Fibroblast of gingiva (primary cell): ENCODE measurements at regions not wholly inside any gene's neighbourhood (a gene's known extent, or its start where the extent isn't known, plus 50 kb on each side); places are given as distances from the start of the nearest gene placed in this dataset.

Experiments
- DNase-seq: peaks from one replicate; pipeline ENCODE4 v3.0.0-alpha.2; 2011; ENCODE audit warnings: low read depth

DNA sequence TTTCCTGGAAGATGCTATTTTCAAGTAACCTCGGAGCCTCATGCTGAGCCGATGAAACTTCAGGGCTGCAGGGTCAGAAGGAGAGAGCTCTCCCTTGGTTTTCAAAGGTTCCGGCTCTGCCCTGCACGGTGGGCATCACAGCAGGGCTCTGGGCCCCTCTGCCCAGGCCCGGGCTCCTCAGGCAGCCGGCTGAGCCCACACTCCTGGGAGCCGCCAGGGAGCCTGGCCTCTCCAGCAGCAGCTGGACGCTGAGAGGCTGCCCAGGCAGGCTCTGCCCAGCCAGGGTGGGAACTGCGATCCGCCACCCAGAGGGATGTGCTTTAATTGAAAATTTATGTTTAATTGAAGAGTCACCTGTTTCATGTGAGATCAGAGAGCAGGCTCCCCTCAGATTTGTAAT is 97.5 kb upstream of the MGMT start:
- no peak for DNase-seq

DNA sequence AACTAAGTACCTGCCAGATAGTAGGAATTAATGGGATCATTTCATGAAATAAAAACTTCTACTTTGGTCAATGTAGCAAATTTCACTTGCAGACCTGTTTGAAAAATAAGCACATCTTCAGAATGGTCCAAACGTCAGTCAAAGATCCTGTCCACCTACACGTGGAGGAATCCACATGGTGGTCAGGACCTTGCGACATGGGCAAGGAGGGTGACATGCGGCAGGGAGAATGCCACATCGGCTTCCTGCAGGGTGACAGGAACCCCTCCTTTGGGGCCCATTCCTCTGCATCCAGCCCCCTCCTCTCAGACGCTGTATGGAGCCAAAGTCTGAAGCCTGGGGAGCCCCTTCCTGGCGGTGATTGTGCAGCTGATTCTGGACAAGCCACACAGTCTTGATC is 95.5 kb upstream of the MGMT start:
- DNase-seq = no peak

DNA sequence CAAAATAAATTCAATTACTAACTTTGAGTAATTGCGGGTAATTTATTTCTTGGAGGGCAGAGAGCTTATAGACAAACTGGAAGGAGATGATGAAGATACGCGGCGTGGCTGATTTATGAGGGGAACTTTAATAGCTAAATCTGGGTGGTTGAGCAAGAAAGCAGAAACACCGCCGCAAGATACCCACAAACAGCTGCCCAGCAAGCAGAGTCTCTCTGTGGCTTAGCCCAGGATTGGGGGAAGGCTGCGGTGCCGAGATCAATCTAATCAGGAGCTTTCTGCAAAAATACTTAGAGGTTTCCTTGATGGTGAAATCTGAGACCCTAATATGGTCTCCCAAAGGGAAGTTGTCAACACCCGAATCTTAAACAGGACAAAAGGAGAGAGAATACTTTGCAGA is 94.9 kb upstream of the MGMT start:
- no peak for DNase-seq

DNA sequence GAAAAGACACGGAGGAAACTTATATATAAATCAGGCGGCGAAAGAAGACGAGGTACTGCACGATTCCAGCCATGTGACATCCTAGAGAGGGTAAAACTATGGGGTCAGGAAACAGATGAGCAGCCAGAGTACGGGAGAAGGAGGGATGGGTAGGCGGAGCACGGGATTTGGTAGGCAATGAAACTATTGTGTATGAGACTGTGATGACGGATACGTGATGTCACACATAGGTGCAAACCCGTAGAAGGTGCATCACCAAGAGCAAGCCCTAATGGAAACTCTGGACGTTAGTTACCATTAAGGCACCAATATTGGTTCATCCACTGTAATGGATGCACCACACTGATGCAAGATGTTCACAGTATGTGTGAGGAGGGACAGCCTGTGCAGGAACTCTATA is 93.8 kb upstream of the MGMT start:
- no peak for DNase-seq

DNA sequence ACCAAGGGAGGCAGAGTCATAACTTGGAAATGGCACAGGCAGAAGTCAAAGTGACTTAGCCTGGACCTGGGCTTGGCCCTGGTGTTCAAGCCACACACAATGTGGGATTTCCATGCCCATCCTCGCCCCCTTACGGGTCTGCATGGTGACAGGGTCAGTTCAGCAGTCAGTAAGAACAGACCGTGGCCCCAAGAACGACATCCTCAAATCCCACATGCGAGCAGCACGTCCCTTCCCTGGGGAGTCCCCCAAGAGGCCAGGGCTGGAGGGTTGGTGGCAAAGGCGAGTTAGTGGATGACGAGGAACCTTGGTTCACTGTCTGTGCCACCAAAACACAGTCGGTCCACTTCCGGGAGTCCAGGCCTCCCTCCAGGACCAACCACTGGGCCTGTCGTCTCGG is 93.3 kb upstream of the MGMT start:
- DNase-seq = no peak

DNA sequence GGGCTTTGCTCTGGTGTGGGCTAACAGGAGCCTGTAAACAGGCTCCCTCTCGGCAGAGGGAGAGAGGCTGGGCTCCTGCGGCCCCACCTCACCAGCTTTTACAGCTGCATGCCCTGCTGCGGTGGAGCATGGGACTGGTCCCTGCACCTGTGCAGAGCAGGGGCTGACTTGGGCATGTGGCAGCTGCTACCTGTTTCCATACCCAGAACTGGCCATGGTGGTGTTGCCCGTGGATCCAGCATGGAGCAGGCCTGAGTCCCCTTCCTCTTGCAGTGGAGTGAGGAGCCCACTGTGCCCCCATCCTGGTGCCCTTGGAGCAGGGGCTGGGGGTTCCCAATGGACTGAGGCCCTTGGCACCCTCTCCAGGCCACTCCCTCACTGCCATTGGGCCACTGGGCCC is 91.9 kb upstream of the MGMT start:
- no peak for DNase-seq

DNA sequence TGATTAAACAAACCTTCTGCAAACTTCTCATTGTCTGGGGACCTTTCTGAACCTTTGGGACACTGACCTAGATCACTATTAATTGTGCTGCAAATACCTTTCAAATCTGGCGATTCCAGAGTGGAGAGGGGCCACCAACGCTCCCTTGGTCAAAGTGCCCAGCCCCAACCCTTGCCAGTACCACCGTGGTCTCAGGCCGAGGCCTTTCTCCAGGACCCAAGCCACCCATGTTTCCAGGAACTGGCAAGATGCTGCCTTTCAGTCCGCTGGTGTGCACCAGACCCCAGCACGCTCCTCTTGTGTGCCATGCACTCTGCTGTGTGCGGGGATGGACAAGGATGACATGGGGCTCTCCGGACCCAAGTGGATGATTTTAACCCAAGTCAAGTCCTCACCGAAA is 91.1 kb upstream of the MGMT start:
- DNase-seq = no peak

DNA sequence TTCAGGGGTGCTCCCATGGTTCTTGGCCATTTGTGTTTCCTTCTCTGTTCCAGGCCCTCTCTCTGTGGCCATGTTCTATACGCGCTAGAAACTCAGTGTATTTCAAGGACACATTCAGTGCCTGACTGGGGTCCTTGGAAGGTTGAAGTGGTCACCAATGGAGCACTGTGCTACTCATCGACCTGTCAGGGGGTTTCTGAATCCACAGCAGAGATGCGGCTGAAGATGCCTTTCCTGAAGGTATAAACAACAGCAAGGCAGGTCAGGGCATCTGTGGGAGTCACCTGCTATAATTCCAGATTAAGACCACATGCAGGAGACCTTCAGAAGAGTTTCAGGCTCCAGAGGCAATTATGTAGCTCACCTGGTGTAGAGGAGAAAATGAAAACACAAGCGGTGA is 86.8 kb upstream of the MGMT start:
- no peak for DNase-seq

DNA sequence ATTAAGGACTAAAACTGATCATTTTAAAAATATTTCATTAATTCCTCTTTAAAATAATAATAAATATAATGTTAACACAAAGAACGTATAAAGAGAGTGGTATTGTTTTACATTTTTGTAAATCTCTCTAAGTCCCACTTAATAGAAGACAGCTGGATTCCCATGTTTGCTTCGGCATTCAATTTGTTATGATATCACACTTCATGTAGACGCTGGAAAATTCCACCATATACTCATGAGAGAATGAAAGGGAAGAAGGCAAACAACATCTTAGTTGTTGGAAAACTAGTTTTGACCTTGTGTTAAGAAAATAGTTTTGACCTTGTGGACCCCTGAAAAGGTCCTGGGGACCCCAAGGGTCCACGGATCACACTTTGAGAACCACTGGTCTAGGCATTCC is 85.3 kb upstream of the MGMT start:
- DNase-seq = no peak

DNA sequence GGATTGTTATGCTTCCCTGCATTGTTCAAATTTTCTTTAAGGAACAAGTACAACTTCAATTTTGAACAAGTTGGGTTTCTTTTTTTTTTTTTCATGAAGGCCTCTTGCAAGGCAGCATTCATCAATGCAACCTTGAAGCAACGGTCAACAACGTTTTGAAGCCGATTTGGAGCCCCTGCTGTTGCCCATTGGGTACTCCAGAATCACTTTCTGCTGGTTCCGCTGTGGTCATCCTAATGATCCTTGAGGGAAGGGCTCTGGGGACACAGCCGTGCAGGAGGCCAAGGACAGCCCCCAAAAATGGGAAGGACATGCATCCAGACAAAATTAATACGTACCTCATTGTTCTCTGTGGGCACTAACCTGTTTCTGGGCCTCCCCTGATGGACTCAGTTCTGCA is 84.6 kb upstream of the MGMT start:
- DNase-seq = no peak

DNA sequence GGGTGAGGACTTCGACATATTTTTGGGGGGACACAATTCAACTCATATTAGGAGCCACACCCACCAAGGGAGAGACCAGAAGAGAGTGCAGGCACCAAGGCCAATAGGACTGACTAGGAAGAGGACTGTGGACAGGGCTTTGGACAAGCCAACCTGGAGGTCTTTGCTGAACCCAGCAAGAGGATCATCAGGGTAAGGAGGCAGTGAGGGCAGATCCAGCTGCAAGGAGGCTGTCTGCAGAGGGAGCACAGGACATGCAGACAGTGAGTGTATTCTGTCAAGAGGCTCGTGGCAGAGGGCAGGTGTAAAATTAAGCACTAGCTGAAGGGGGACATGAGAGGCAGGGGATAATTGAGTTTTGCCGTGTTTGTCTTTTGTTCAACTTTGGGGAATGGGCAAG is 83.4 kb upstream of the MGMT start:
- no peak for DNase-seq

DNA sequence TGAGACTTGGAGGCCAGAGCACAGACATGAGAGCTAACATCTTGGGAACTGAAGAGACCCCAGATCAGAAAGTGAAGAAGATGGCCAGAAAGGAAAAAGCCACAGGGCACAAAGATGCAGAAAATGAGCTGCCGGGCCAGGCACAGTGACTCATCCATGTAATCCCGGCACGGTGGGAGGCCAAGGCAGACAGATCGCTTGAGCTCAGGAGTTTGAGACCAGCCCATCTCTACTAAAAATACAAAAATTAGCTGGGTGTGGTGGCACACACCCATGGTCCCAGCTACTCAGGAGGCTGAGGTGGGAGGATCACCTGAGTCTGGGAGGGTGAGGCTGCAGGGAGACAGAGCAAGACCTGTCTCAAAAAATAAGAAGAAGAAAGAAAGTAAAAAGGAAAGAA is 81.4 kb upstream of the MGMT start:
- DNase-seq = no peak

DNA sequence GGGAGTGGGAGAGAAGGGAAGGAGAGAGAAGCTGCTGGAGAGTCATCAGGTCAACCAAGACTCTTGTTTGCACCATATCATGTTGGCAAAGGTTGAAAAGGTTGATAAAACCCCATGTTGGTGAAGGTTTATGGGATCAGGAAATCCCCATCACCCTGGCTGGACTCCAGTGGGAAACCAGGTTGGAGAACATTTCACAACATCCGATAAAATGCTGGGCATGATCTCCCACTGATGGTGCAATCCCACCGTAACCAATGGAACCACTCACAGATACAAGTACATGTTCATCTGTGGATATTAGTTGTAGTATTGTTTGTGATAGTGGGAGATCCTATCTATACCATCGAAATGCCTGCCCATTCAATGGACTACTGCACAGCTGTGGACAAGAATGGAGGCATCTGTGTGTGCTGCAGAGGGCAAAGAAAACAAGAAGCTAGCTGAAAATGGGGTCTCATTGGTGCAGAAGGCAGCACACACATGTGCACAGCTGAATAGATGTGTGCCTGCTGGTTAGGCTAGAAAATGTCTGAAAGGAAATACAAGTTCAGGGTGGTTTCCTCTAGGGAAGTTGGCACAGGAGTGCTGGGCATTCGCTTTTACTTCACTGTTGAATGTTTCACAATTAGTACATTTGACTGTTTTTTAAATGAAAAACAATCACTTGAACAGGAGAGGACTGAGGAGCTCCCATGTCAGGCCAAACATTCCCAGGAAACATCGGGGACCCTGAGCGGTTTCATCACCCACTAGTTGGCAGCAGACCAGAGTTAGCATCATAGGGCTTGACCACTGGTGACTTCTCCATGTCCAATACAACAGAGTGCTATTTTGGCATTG is 80.4 kb upstream of the MGMT start:
- DNase-seq = no peak

DNA sequence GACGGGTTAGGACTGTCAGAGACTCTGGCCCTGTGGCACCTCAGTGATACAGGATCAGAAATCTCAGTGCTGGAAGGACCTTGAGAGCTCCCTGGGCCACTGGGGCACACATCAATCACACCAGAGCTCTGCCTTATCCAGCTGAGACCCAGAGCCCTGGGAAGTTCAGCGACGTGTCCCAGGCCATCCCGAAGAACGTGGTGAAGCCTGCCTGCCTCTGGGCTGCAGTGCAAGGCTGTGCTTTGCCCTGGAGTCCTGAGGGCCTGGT is 79.8 kb upstream of the MGMT start:
- no peak for DNase-seq

DNA sequence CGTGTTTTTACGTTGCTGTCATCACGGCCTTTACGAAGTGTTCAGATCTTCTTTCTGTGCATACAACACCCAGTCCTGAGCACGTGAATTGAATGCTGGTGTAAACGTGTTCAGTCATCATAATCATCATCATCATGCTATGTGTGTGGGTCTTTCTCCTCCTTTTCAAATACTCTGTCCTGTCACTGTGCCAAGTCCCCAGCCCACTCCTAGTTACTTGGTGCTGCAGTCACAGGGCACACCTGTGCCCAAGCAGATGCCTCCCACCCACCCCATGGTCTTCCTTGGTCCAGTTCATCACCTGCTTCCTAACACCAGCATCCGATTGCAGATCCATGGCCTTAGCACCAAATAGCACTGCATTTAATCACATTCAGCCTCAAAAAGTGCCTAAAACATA is 78.6 kb upstream of the MGMT start:
- DNase-seq = no peak

DNA sequence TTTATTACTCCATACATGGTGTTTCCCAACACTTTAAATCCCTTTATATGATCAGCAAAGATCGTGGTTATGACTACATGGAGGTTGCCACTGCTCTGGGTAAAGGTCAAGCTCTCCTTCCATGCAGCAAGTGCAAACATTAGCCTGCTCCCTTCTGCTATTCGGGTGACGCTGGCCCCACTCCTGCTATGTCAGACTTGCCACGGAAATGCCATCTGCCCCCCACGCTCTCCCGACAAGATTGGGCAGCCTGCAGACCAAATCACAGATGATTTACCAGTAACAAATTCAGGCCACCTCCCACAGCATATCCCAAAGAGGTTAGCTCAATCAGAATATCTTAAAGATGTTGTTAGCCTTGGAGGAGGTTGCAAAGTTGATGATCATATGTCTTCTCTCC is 77.8 kb upstream of the MGMT start:
- no peak for DNase-seq

DNA sequence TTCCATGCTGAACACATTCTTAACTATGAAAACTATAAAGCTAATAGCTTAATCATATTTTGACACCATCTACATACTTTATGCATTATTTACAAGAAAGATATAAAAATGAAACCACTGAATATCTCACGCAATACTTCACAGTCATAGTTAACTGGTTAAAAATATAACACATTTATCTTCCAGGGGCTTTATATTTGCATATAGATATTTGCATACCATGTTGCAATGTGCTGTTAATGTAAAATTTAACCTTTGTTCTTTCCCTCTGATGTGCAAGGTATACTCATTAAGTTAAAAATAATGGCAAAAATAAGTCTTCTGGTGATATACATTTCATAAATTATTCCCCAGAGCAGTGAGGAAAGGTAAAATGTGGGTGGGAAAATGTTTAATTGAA is 76.9 kb upstream of the MGMT start:
- no peak for DNase-seq

DNA sequence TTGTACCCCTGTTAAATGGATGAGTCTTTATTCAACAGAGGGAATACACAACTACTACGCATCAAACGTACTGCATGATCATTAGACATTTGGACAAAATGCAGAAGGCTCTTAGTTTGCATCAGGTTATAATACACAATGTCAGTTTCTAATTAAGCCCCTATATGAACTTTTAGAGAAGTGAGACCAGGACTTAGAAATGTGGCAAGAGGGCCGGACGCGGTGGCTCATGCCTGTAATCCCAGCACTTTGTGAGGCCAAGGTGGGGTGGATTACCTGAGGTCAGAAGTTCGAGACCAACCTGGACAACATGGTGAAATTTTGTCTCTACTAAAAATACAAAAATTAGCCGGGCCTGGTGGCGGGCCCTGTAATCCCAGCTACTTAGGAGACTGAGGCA is 76.3 kb upstream of the MGMT start:
- no peak for DNase-seq

DNA sequence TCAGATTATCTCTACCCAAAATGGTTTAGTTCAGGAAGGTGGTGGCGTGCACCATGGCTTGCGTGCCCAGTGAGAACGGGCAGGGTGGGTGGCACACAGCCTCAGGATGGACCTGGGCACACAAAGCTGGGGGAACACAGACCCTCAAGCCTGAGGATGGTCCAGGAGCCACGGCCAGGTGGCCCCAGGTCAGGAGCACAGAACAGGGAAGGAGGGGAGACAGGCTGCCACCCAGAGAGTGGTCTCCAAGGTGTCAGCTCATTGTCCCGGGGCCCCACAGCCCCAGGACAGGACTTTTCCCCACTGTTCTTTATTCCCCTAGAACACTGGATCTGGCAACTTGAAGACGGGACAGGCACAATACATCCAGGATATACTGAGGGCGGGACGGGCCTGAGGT is 75.6 kb upstream of the MGMT start:
- DNase-seq = no peak

DNA sequence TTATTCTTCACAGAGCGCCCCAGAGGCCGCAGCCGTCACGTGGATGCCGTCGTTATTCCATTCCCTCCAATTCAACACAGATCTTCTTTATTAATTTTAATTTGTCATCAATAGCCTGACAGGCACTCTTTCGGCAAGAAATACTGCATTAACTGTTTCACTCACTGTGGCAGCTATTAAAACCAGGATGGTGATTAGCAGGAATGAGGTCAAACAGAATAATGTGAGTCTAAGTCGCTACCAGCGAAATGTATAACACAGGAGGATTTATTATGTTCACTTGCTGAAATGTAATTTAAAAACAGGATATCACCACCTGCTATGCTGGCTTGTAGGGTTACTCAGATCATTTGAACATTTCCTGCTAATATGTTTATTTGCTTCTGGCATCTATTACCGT is 74.2 kb upstream of the MGMT start:
- DNase-seq = no peak

DNA sequence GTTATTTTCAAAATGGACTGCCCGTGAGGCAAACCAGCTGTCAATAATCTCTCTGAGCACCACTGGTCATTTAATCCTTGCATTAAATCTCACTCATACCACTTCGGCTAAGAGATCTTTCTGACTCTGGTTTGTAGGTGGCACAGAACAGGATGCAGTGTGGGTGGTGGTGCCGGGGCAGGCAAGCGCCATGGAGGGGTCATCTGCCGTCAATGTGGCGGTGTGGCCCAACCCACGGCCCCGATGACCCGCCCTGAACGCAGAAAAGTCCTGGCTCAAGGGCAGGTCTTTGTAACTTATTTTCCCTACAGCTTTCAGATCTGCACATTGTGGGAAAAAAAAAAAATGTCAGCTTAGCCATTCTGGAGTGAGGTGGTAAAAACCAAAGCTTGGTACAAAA is 73.2 kb upstream of the MGMT start:
- DNase-seq = no peak

DNA sequence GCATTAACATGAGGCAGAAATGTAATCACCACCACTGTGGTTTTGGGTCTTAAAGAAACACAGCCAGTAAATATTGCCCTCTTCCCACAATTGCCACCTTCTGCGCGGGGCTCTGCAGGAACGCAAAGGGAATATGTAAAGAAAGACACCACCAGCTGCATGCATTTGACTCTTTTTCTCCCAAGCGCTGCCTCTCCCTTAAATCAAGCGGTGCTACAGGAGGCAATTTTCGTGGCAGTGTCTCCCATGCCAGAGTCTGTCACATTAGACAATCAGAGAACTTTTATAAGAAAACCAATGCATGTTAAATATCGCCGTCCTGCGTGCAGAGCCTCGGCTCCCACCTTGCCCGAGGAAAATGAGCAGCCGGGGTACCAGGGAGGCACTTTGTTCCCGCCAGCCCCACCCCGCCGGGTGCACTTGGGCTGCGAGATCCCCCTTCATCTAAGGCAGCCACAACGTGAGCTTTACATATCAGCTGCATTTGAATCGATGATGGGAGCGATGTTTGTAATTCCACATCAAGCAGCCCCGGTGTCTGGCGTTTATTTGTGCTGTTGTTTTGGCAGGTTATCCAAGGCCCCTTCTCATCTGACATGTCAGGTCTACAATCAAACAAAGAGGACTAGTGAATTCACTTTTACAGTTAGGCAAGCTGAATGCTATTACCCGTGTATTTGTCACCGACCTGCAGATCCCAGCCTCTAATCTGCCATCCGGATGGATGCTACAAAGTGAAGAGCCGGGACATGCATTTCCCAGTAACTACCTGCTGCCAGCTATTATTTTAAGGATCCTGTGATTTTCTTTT is 72.3 kb upstream of the MGMT start:
- DNase-seq = no peak

DNA sequence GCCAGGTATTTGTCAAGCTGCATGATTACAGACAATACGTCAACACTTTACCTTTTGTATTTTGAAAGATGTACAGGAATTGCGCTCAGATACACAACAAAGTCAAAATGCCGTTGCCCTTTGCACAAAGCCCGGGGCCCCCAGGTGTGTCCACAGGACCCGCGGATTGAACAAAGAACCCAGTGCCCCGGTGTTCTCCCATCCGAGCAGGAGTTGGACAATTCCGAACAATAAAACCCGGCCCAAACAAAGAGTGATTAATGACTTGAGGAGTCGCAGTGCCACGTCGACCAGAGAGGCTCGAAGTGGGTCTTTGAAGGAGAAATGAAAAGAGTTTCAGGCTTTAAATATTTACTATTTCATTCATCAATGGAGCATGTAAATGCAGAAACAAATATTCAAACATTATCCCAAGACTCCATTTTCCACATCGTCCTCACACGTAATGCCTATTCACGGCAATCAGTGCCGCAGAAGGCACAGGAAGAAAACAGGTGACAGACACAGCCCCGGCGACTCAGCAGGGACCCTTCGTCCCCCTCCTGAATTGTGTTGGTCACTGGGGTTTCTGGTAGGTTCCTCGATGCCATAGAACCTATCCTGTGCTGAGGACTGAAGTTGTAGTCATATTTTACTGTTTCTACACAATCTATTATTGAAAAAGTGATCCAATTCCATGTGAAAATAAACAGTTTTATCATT is 70.9 kb upstream of the MGMT start:
- no peak for DNase-seq
